Osteoblast (primary cell): ENCODE measurements at regions not wholly inside any gene's neighbourhood (a gene's known extent, or its start where the extent isn't known, plus 50 kb on each side); places are given as distances from the start of the nearest gene placed in this dataset.

Experiments
- DNase-seq: peaks from one replicate; pipeline ENCODE4 v3.0.0; 2011; ENCODE audit warnings: low spot score, mixed read lengths; ENCODE audit not compliant: insufficient read length; ENCODE audit errors: missing footprints
- H2AFZ ChIP-seq: 2 replicates; pipeline ENCODE4 v1.6.0; 2011; ENCODE audit warnings: mild to moderate bottlenecking, low read length
- H3K27ac ChIP-seq: 2 replicates; pipeline ENCODE4 v1.5.1; 2011; ENCODE audit warnings: mild to moderate bottlenecking, low read depth, low read length, moderate library complexity
- H3K27me3 ChIP-seq: 2 replicates; pipeline ENCODE4 v1.6.0; 2012; ENCODE audit warnings: mild to moderate bottlenecking, control low read depth, inconsistent platforms, low read length, moderate library complexity; ENCODE audit not compliant: insufficient read depth
- H3K36me3 ChIP-seq: 2 replicates; pipeline ENCODE4 v1.5.1; 2011; ENCODE audit warnings: mild to moderate bottlenecking, low read length, control low read depth, moderate library complexity; ENCODE audit not compliant: insufficient read depth
- H3K4me1 ChIP-seq: 2 replicates; pipeline ENCODE4 v1.5.1; 2011; ENCODE audit warnings: mild to moderate bottlenecking, low read length, control low read depth, moderate library complexity; ENCODE audit not compliant: insufficient read depth
- H3K4me2 ChIP-seq: 2 replicates; pipeline ENCODE4 v1.6.0; 2011; ENCODE audit warnings: mild to moderate bottlenecking, low read length; ENCODE audit not compliant: insufficient read depth
- H3K4me3 ChIP-seq: fragments of 200-600 bp; sonication (generic); 3 replicates; pipeline ENCODE4 v1.5.1; 2012; ENCODE audit warnings: mild to moderate bottlenecking, low read length, inconsistent platforms; ENCODE audit not compliant: insufficient read depth
- H3K79me2 ChIP-seq: 2 replicates; pipeline ENCODE4 v1.6.0; 2012; ENCODE audit warnings: mild to moderate bottlenecking, low read length, control low read depth, inconsistent platforms; ENCODE audit not compliant: insufficient read depth
- H3K9me3 ChIP-seq: 2 replicates; pipeline ENCODE4 v1.5.1; 2011; ENCODE audit warnings: low read depth, low read length, control low read depth
- H4K20me1 ChIP-seq: 2 replicates; pipeline ENCODE4 v1.6.0; 2012; ENCODE audit warnings: mild to moderate bottlenecking, low read length, control low read depth; ENCODE audit not compliant: insufficient read depth
- TF ChIP-seq, protein P1 (sequence below): IDR thresholded peaks from 2 replicates; pipeline ENCODE4 v1.5.1; 2011; ENCODE audit warnings: mild to moderate bottlenecking, low read depth, low read length, moderate library complexity; ENCODE audit errors: extremely low read depth

- H3K27ac ChIP-seq: no peak overlapping the region
- no peaks in the 10 kb centered on the region for H3K36me3 ChIP-seq
- no peak overlapping the region for H3K4me3 ChIP-seq
- H3K27me3 ChIP-seq: no peaks in the 10 kb centered on the region
- no peak overlapping the region for H3K4me2 ChIP-seq
- no peak overlapping the region for H2AFZ ChIP-seq
- no peaks in the 10 kb centered on the region for H3K9me3 ChIP-seq
- H3K4me1 ChIP-seq: no peaks in the 10 kb centered on the region
- H3K79me2 ChIP-seq: no peaks in the 10 kb centered on the region
- TF ChIP-seq, protein P1, sequence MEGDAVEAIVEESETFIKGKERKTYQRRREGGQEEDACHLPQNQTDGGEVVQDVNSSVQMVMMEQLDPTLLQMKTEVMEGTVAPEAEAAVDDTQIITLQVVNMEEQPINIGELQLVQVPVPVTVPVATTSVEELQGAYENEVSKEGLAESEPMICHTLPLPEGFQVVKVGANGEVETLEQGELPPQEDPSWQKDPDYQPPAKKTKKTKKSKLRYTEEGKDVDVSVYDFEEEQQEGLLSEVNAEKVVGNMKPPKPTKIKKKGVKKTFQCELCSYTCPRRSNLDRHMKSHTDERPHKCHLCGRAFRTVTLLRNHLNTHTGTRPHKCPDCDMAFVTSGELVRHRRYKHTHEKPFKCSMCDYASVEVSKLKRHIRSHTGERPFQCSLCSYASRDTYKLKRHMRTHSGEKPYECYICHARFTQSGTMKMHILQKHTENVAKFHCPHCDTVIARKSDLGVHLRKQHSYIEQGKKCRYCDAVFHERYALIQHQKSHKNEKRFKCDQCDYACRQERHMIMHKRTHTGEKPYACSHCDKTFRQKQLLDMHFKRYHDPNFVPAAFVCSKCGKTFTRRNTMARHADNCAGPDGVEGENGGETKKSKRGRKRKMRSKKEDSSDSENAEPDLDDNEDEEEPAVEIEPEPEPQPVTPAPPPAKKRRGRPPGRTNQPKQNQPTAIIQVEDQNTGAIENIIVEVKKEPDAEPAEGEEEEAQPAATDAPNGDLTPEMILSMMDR: no peak
- H4K20me1 ChIP-seq: no peaks in the 10 kb centered on the region
- DNase-seq: no peak
Observed at GRCh38 chr5:107100121-107100520, 570.6 kb downstream of the EFNA5 start.

DNA sequence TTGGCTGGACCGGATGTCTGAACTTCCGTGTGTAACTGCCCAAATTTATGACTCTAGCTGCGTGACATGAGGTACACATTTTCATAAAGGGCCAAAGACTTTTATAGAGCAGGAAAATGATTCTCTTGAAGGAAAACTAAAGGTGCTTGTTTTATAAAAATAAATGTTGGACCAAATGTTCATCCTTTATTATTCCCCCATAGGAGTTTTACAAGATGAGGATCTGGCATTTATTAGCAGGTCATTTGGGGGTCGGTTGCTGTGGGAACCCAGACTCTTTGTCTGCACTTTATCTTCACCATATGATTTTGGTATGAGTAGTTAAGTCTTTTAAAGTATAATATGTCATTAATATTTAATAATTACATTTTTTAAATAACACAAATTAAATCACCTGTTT, 571.2 kb downstream of the EFNA5 start:
- no peaks in the 10 kb centered on the region for H3K4me1 ChIP-seq
- H3K79me2 ChIP-seq: no peaks in the 10 kb centered on the region
- H4K20me1 ChIP-seq: no peaks in the 10 kb centered on the region
- no peak overlapping the region for H3K27ac ChIP-seq
- no peak overlapping the region for H3K4me2 ChIP-seq
- no peak overlapping the region for H2AFZ ChIP-seq
- TF ChIP-seq, protein P1: no peak
- no peaks in the 10 kb centered on the region for H3K27me3 ChIP-seq
- DNase-seq: no peak
- H3K36me3 ChIP-seq: no peaks in the 10 kb centered on the region
- H3K4me3 ChIP-seq: no peak overlapping the region
- peaks cover 3% of the 10 kb centered on the region for H3K9me3 ChIP-seq

DNA sequence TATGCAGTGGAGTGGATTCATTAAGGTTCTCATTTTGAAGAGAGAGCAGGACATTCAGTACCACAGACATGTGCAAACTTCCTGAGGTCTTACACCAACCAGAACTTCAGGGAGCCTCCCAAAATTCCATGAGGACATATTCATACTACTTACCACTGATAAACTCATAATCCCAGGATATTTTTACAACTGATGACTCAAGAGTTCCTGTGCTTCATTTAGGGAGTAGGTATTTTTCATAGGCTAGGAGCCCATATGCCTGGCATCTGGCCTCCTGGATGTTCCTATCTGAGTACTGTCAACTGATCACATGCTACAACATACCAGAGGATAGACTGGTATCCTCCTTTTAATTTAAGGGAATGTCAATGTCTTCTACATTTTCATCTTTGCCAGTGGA, 578.0 kb downstream of the EFNA5 start:
- no peak for DNase-seq
- H3K4me1 ChIP-seq: no peaks in the 10 kb centered on the region

DNA sequence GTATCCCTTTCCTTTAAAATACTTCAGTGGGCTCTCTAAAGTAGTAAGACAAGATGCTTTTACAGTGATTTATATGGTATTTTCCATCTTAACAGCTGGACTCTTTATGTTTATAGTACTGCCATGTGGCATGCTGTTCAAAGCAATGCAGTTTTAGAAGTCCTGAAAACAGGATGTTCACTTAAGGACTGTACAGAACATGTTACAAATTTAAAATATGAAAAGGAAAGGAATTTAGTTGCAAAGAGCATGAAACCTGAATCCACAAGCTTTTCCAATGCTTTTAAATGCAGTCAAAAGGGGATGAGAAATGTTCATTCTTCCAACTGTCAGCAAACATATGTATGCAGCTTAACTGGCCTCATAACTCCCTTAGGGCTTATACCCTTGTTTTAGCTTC, 580.2 kb downstream of the EFNA5 start:
- Histone ChIP-seq H3K79me2 (no peaks in the 10 kb centered on the region), H4K20me1 (no peaks in the 10 kb centered on the region), H3K4me1 (no peaks in the 10 kb centered on the region), H3K4me3 (no peak overlapping the region), H3K9me3 (peaks cover 5% of the 10 kb centered on the region), H2AFZ (no peak overlapping the region), H3K36me3 (no peaks in the 10 kb centered on the region), H3K27me3 (no peaks in the 10 kb centered on the region), H3K27ac (no peak overlapping the region), H3K4me2 (no peak overlapping the region)
- TF ChIP-seq, protein P1: no peak
- DNase-seq: no peak

More for the DNA sequence above, 578.0 kb downstream of the EFNA5 start:
- Histone ChIP-seq H3K27ac (no peak overlapping the region), H3K27me3 (no peaks in the 10 kb centered on the region), H3K4me2 (no peak overlapping the region), H3K4me3 (no peak overlapping the region), H3K9me3 (peaks cover 5% of the 10 kb centered on the region), H4K20me1 (no peaks in the 10 kb centered on the region), H3K36me3 (no peaks in the 10 kb centered on the region), H3K79me2 (no peaks in the 10 kb centered on the region), H2AFZ (no peak overlapping the region)
- TF ChIP-seq, protein P1: no peak
